ENCODE measurements at regions not wholly inside any gene's neighbourhood (a gene's known extent, or its start where the extent isn't known, plus 50 kb on each side); places are given as distances from the start of the nearest gene placed in this dataset.

DNA sequence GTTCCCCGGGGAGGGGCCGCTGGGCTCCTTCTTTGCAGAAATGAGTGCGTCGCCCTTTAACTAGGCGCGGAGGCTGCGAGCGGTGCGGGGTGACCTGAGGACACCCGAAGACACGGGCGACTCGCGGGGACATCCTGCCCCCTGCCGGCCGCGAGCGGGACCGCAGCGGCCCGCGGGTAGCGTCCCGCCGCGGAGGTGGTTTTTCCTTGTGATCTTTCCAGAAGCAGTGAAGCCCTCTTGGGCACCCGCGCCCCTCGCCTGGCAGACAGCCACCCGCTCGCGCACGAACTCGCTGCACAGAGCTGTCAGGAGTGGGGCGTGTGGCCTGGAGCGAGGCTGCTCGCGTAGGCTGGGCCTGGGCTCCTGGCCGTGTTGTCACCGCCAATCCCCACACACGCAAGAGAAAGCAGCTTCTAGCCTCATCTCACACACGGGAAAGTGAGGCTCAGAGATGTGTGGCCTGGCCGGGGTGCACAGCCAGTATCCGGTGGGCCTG lies 67.2 kb downstream of the DIO3 start (continued):
- TF ChIP-seq, protein P1, sequence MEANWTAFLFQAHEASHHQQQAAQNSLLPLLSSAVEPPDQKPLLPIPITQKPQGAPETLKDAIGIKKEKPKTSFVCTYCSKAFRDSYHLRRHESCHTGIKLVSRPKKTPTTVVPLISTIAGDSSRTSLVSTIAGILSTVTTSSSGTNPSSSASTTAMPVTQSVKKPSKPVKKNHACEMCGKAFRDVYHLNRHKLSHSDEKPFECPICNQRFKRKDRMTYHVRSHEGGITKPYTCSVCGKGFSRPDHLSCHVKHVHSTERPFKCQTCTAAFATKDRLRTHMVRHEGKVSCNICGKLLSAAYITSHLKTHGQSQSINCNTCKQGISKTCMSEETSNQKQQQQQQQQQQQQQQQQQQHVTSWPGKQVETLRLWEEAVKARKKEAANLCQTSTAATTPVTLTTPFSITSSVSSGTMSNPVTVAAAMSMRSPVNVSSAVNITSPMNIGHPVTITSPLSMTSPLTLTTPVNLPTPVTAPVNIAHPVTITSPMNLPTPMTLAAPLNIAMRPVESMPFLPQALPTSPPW (CRISPR knock-in tag; IDR thresholded peaks at IDR 0.05), result peak; percentile 45; the same call in 1 of the 2 replicates
- TF ChIP-seq ZNF696 (CRISPR knock-in tag; conservative IDR thresholded peaks at IDR 0.05) (no peak), TOE1 (IDR thresholded peaks at IDR 0.05; ENCODE audit: borderline replicate concordance) (peak; percentile 32; the same call in 1 of the 2 replicates), TOE1 (CRISPR knock-in tag; IDR thresholded peaks at IDR 0.05; ENCODE audit: borderline replicate concordance, low read depth) (no peak), FOSL1 (tag; conservative IDR thresholded peaks at IDR 0.05) (no peak), TRIM24 (IDR thresholded peaks at IDR 0.05) (no peak), BCOR (IDR thresholded peaks at IDR 0.05) (no peak), SMARCC2 (IDR thresholded peaks at IDR 0.05; ENCODE audit: low read depth) (no peak), NR3C1 (CRISPR knock-in tag; IDR thresholded peaks at IDR 0.05) (no peak), MAZ (CRISPR knock-in tag; conservative IDR thresholded peaks at IDR 0.05 in 1 of 2, IDR thresholded peaks at IDR 0.05 in 1 of 2) (peak in 1 of 2 experiments; percentile 80; a peak in 2 of 4 replicates), POLR2G (IDR thresholded peaks at IDR 0.05; ENCODE audit: low read depth, low read length) (no peak; the same call in 1 of the 2 replicates), HCFC1 (IDR thresholded peaks at IDR 0.05; ENCODE audit: low read depth, low read length) (no peak), YY1 (IDR thresholded peaks at IDR 0.05; ENCODE audit: borderline replicate concordance in 1 of 3, control insufficient read depth in 1 of 3, extremely low read depth in 1 of 3, insufficient read depth in 3 of 3, insufficient read length in 1 of 3, insufficient replicate concordance in 2 of 3, low read depth in 1 of 3, low read length in 2 of 3) (peak in 1 of 3 experiments; percentile 10), BRCA1 (IDR thresholded peaks at IDR 0.05) (no peak), BRCA1 (CRISPR knock-in tag; IDR thresholded peaks at IDR 0.05) (no peak), ZNF274 (IDR thresholded peaks at IDR 0.05; ENCODE audit: borderline replicate concordance, low read depth, low read length) (no peak), SMC3 (conservative IDR thresholded peaks at IDR 0.05; ENCODE audit: insufficient read depth, low read depth, low read length) (peak; percentile 81), JUN (IDR thresholded peaks at IDR 0.05; ENCODE audit: borderline replicate concordance, low read depth, low read length) (0 out of 2 replicates have a peak, but pooled peaks have one; percentile 21), JUN (CRISPR knock-in tag; IDR thresholded peaks at IDR 0.05; ENCODE audit: borderline replicate concordance) (no peak), ZBED1 (IDR thresholded peaks at IDR 0.05) (no peak), PHB2 (IDR thresholded peaks at IDR 0.05; ENCODE audit: low read depth) (no peak), ZNF717 (CRISPR knock-in tag; IDR thresholded peaks at IDR 0.05) (no peak), ILK (tag; IDR thresholded peaks at IDR 0.05; ENCODE audit: borderline replicate concordance, low read depth) (no peak), HDAC1 (IDR thresholded peaks at IDR 0.05) (no peak)
- TF ChIP-seq, protein P2, sequence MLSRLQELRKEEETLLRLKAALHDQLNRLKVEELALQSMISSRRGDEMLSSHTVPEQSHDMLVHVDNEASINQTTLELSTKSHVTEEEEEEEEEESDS (CRISPR knock-in tag; IDR thresholded peaks at IDR 0.05), result no peak
- TF ChIP-seq, protein P3, sequence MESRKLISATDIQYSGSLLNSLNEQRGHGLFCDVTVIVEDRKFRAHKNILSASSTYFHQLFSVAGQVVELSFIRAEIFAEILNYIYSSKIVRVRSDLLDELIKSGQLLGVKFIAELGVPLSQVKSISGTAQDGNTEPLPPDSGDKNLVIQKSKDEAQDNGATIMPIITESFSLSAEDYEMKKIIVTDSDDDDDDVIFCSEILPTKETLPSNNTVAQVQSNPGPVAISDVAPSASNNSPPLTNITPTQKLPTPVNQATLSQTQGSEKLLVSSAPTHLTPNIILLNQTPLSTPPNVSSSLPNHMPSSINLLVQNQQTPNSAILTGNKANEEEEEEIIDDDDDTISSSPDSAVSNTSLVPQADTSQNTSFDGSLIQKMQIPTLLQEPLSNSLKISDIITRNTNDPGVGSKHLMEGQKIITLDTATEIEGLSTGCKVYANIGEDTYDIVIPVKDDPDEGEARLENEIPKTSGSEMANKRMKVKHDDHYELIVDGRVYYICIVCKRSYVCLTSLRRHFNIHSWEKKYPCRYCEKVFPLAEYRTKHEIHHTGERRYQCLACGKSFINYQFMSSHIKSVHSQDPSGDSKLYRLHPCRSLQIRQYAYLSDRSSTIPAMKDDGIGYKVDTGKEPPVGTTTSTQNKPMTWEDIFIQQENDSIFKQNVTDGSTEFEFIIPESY (CRISPR knock-in tag; IDR thresholded peaks at IDR 0.05), result peak; percentile 69

Data from K562 (cell line).